ENCODE measurements at regions not wholly inside any gene's neighbourhood (a gene's known extent, or its start where the extent isn't known, plus 50 kb on each side); places are given as distances from the start of the nearest gene placed in this dataset.
"Not testable (repeated sequence)": the region's sequence is repeated elsewhere in the genome, so short reads cannot be mapped to it uniquely, and the experiment has no call there.

DNA sequence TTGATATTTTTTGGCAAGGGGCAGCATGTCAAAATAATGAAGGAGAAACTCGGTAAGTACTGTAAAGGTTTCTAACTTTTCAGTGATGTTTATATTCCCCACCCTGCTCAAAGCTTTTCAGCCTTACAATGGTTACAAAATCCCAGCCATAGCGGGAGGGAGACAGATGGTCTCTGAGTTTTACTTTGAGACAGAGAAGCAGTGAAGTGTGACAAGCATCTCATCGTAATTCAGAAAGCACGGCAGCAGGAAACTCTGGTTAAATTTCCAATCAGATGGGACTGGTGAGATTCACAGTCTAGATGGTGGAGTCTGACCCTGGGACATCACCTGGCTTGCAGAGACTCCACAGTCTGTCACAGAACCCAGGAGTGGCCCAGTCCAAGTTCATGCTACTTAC lies 448.0 kb upstream of the AMELY start:
- Histone ChIP-seq H3K36me3 (peaks cover 5% of the 10 kb centered on the region), H3K4me3 (no peak overlapping the region), H3K4me1 (ENCODE audit: control insufficient read depth in 1 of 2, low read depth in 2 of 2) (no peaks in the 10 kb centered on the region), H3K27me3 (replicated peaks; ENCODE audit: insufficient read depth) (no peaks in the 10 kb centered on the region), H3K27ac (no peak overlapping the region), H3K9me3 (no peaks in the 10 kb centered on the region)
- no peak for DNase-seq (ENCODE audit: low spot score)
- TF ChIP-seq, protein P1, sequence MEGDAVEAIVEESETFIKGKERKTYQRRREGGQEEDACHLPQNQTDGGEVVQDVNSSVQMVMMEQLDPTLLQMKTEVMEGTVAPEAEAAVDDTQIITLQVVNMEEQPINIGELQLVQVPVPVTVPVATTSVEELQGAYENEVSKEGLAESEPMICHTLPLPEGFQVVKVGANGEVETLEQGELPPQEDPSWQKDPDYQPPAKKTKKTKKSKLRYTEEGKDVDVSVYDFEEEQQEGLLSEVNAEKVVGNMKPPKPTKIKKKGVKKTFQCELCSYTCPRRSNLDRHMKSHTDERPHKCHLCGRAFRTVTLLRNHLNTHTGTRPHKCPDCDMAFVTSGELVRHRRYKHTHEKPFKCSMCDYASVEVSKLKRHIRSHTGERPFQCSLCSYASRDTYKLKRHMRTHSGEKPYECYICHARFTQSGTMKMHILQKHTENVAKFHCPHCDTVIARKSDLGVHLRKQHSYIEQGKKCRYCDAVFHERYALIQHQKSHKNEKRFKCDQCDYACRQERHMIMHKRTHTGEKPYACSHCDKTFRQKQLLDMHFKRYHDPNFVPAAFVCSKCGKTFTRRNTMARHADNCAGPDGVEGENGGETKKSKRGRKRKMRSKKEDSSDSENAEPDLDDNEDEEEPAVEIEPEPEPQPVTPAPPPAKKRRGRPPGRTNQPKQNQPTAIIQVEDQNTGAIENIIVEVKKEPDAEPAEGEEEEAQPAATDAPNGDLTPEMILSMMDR (IDR thresholded peaks at IDR 0.05): no peak
- no peak for ATAC-seq (ENCODE audit: insufficient number of reproducible peaks, low FRiP score, low read depth)

DNA sequence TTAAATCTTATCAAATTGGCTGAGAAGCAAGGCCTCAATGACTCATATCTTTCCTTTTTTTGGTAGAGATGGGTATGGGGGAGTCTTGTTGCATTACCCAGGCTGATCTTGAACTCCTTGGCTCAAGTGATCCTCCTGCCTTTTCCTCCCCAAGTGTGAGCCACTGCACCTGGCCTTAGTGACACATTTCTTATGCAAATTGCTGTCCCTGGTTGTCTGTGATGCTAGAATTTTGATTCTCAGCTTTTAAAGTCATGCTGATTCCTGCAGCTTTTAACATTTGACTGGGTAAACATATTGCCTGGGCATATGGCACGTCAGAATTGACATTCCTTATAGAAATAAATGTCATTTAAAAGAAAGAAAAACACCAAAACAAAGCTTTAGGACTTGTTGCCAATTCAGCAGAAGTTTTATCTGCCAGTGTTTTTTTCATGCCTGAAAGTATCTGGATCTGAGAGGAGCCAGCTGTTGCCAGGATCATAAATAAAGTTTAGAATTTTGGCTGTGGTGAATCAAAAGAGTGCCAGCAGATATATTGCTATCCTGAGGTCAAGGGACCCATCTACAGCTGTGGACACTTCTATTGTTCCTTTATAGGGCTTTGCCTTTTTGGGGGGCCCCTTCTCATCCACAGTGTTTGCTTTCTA lies 446.7 kb upstream of the AMELY start:
- ATAC-seq (ENCODE audit: insufficient number of reproducible peaks, low FRiP score, low read depth): no peak
- H3K9me3 ChIP-seq: no peaks in the 10 kb centered on the region

DNA sequence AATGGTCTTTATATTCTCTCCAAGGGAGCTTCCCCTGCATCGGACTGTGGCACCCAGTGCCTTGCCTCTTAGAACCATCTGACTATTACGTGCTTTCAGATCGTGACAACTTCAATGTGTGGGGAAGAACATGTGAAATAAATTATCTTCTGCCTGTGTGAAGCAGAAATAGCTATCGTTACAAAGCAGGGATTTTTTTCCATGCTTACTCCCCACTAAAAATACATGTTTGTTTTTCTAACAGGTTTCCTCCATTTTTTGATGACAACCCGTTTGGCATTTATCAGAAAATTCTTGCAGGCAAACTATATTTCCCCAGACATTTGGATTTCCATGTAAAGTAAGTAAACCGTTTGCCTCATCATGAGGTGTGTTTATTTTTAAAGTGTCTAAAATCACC lies 444.3 kb upstream of the AMELY start:
- H3K4me1 ChIP-seq (ENCODE audit: control insufficient read depth in 1 of 2, low read depth in 2 of 2); H3K27me3 ChIP-seq (replicated peaks; ENCODE audit: insufficient read depth); DNase-seq (ENCODE audit: low spot score); H3K4me3 ChIP-seq; H3K9me3 ChIP-seq; H3K27ac ChIP-seq; ATAC-seq (ENCODE audit: insufficient number of reproducible peaks, low FRiP score, low read depth); H3K36me3 ChIP-seq: not testable (repeated sequence)

More for the DNA sequence above, 446.7 kb upstream of the AMELY start:
- Histone ChIP-seq H3K27ac (no peak overlapping the region), H3K4me1 (ENCODE audit: control insufficient read depth in 1 of 2, low read depth in 2 of 2) (no peaks in the 10 kb centered on the region), H3K36me3 (peaks cover 5% of the 10 kb centered on the region), H3K4me3 (no peak overlapping the region), H3K27me3 (replicated peaks; ENCODE audit: insufficient read depth) (no peaks in the 10 kb centered on the region)
- no peak for DNase-seq (ENCODE audit: low spot score)
- TF ChIP-seq, protein P1 (IDR thresholded peaks at IDR 0.05): no peak

DNA sequence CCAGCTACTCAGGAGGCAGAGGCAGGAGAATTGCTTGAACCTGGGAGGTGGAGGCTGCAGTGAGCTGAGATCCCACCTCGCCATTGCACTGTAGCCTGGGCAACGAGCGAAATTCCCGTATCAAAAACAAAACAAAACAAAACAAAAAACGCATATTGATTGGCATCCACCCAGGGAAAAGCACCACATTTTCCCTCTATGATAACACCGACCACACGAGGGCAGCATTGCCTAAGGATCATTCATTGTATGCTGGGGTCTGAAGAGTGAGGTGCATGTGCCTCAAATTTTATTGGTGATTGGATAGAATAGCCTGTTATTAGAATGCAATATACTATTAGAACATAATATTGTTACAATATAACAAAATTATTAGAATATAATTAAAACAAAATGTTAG lies 433.1 kb upstream of the AMELY start:
- no peaks in the 10 kb centered on the region for H3K27me3 ChIP-seq (replicated peaks; ENCODE audit: insufficient read depth)
- DNase-seq (ENCODE audit: low spot score): no peak
- H3K9me3 ChIP-seq: no peaks in the 10 kb centered on the region
- TF ChIP-seq, protein P1 (IDR thresholded peaks at IDR 0.05): peak; percentile 52
- H3K36me3 ChIP-seq: no peaks in the 10 kb centered on the region
- no peak for ATAC-seq (ENCODE audit: insufficient number of reproducible peaks, low FRiP score, low read depth)
- no peaks in the 10 kb centered on the region for H3K4me1 ChIP-seq (ENCODE audit: control insufficient read depth in 1 of 2, low read depth in 2 of 2)
- no peak overlapping the region for H3K27ac ChIP-seq
- H3K4me3 ChIP-seq: no peak overlapping the region

DNA sequence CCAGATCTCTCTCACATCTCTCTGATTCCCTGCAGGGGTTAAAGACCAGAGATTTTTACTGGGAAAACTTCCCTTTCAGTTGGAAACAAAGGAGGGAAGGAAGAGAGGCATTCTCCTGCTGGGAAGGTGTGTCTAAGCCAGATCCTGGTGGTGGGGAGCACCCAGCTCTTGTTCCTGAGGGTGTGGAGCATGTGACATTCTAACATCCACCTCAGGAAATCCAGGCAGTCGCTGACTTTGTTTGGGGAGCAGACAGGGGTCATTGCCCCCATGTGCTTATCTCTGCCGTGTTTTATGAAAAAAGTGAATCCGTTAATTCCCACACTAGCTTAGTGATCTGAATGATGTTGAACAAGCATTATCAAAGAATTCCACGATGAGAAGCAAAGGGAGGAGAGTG lies 431.7 kb upstream of the AMELY start:
- Histone ChIP-seq H3K4me1 (ENCODE audit: control insufficient read depth in 1 of 2, low read depth in 2 of 2) (no peaks in the 10 kb centered on the region), H3K27me3 (replicated peaks; ENCODE audit: insufficient read depth) (no peaks in the 10 kb centered on the region), H3K27ac (no peak overlapping the region), H3K36me3 (no peaks in the 10 kb centered on the region), H3K9me3 (no peaks in the 10 kb centered on the region), H3K4me3 (no peak overlapping the region)
- DNase-seq (ENCODE audit: low spot score) (no peak), ATAC-seq (ENCODE audit: insufficient number of reproducible peaks, low FRiP score, low read depth) (no peak)
- TF ChIP-seq, protein P1 (IDR thresholded peaks at IDR 0.05): no peak

DNA sequence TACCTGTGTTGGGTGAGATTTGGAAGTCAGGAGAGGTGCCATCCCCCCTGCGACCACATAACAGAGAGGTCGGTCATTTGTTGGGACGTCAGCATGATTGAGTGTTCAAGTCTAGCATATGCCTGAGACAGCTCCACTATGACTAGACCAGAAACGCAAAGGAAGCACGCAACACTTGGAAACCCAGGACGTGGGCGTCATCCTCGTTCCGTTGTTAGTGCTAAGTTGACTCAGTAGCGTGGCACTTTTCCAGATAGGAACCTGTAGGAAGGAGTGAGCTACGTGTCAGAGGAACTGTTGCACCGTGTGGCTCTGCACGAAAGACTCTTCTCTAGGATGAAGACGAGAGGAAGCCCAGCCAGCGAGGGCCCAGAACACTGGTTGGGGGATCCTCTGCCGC lies 431.2 kb upstream of the AMELY start:
- not testable (repeated sequence) for DNase-seq (ENCODE audit: low spot score); ATAC-seq (ENCODE audit: insufficient number of reproducible peaks, low FRiP score, low read depth); H3K9me3 ChIP-seq; H3K27me3 ChIP-seq (replicated peaks; ENCODE audit: insufficient read depth); H3K4me1 ChIP-seq (ENCODE audit: control insufficient read depth in 1 of 2, low read depth in 2 of 2); H3K36me3 ChIP-seq; H3K27ac ChIP-seq; H3K4me3 ChIP-seq
